ENCODE measurements at regions not wholly inside any gene's neighbourhood (a gene's known extent, or its start where the extent isn't known, plus 50 kb on each side); places are given as distances from the start of the nearest gene placed in this dataset.

DNA sequence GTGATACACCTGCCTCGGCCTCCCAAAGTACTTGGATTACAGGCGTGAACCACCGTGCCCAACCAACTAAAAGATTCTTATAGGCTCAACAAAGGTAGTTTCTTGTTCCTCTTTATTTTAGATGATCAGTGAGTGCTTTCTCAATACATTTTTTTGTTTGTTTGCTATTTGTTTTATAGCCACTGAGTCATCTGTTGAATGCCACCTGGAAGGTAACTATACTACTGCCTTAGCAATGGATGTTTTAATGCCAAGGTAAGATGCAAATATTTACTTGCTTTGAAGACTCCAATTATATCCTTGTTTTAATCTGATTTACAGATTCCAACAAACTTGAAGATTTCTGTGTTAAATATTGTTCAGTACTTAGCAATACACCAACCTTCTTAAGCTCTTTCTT lies 2807.4 kb upstream of the PCDH20 start:
- Mint-ChIP-seq H3K4me3 (no peak overlapping the region), H3K36me3 (no peaks in the 10 kb centered on the region), H3K27ac (no peak overlapping the region), H3K4me1 (ENCODE audit: low read depth) (no peaks in the 10 kb centered on the region), H3K27me3 (no peaks in the 10 kb centered on the region), H3K9me3 (ENCODE audit: low read depth) (peaks cover 8% of the 10 kb centered on the region)

DNA sequence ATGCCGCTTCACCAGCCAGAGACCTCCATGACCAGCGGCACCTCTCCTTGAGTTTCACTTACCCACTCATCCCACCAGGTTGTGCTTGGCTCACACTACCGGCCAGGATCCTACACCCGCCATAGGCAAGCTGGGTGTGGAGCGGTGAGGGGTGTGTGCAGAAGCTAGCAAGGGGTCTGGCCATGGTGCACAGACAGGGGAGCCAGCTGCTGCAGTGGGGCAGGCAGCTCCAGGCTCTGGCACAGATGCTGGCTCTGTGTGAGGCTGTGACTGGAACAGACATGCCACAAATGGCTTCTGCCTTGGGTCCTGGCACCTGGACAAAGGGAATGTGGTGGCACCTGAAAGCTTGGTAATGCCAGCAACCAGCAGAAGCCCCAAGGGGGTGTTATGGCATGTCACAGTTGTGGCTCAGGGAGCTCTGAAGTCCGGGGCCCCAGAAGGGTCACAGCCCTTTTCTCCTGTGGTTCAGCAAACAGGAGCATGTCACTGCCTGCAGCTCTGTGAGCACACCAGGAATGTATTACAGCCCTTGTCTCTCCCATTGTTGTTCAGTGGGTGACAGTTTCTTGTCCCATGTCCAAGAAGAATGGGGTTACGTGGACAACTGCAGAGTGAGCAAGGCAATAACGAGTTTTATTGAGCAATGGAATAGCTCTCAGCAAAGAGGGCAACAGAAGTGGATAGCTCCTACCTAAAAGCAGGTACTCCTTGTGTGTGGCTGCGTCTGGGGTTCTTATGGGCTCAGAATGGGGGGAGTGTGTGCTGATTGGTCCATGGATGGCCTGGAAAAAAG lies 2791.0 kb upstream of the PCDH20 start:
- H3K9me3 Mint-ChIP-seq (ENCODE audit: low read depth) = peaks cover 7% of the 10 kb centered on the region
- H3K36me3 Mint-ChIP-seq = no peaks in the 10 kb centered on the region
- no peaks in the 10 kb centered on the region for H3K4me1 Mint-ChIP-seq (ENCODE audit: low read depth)
- no peak overlapping the region for H3K4me3 Mint-ChIP-seq
- no peak overlapping the region for H3K27ac Mint-ChIP-seq
- H3K27me3 Mint-ChIP-seq = no peaks in the 10 kb centered on the region

DNA sequence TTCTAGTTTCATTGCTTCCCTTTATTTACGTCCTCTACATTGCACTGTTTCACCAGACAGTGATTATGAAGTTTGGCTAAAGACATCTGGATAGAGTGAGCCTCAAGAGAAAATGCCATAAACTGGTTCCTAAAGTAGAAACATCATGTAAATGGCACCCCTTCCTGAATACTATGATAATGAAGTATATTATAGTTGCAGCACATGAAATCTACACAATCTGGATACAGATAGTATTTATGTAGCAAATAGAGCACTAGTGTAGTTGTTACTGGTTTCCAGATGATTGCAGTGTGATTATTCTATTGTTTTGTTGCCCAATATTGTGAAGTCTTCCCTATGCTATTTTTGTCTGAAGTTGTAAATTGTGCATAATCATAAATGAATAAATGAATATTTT lies 2786.9 kb upstream of the PCDH20 start:
- no peaks in the 10 kb centered on the region for H3K4me1 Mint-ChIP-seq (ENCODE audit: low read depth)
- no peaks in the 10 kb centered on the region for H3K9me3 Mint-ChIP-seq (ENCODE audit: low read depth)
- H3K27me3 Mint-ChIP-seq = no peaks in the 10 kb centered on the region
- H3K27ac Mint-ChIP-seq = no peak overlapping the region
- H3K4me3 Mint-ChIP-seq = no peak overlapping the region
- no peaks in the 10 kb centered on the region for H3K36me3 Mint-ChIP-seq

DNA sequence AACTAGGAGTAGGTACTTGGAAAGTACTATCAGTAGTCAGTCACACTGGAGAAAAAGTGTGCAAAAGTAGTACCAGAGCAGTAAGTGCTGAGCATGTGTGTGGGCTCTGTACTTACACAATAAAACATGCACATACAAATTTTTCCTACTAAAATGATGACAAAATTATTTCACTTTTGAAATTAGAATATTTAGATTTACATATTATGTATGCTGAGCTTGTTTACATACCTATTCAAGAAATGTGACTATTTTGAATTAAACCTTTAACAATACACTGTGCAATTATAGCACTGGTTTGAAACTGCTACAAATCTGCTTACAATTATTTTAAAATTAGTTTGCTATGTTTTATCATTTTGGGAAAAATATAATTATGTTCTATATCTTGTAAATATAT lies 2781.6 kb upstream of the PCDH20 start:
- Mint-ChIP-seq H3K4me1 (ENCODE audit: low read depth) (no peaks in the 10 kb centered on the region), H3K27ac (no peak overlapping the region), H3K9me3 (ENCODE audit: low read depth) (no peaks in the 10 kb centered on the region), H3K36me3 (no peaks in the 10 kb centered on the region), H3K4me3 (no peak overlapping the region), H3K27me3 (no peaks in the 10 kb centered on the region)

DNA sequence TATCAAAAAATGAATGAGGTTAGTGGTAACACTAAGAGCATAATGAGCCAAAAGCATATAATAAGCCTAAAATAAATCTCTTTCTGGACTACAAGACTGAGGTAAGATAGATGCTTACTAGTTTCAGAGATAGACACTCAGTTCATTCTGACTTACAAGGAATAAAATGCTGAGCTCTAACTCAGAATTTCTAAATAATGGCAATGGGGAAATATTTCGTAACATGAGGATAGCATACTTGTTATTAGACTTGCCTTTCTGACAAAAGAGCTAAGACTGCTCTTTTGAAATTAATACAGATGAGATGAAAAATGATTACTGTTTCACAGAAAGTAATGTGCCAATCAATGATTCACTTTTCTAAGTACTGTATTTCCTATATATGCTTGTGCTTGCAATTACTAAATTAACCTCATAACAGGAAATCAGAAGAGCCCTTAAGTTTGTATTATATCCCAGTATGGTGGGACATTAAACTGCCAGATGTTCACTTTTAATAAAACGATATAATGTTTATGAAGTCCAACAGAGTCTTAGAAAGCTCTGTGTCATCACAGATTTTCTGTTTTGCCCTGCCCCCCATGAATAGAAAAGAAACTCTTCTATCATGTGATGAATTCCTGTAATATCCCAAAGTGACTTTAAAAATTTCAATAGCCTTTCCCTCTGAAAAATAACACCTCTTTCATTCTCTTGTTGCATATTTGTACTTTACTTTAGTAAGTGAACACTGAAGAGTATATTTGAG lies 2771.0 kb upstream of the PCDH20 start:
- Mint-ChIP-seq H3K4me1 (ENCODE audit: low read depth) (no peaks in the 10 kb centered on the region), H3K9me3 (ENCODE audit: low read depth) (peaks cover 5% of the 10 kb centered on the region), H3K4me3 (no peak overlapping the region), H3K27me3 (no peaks in the 10 kb centered on the region), H3K27ac (no peak overlapping the region), H3K36me3 (no peaks in the 10 kb centered on the region)

DNA sequence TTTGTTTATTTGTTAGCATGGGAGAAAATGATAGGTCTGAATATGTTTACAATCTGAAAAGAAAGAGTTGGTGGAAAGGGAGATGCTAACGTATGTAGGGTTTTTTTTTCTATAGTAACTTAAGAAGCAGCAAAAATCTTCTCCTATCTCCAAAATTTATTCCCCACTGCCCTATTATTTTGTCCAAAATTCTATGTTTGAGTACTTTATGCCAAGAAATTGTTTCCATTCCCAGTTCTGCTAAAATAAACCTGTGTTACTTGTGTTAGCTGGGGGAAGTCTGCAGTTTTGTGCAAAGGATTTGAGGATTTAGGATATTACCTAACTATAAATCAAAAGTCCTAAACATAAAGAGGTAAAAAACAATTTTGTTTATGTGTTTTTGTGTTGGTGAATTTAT lies 2770.4 kb upstream of the PCDH20 start:
- H3K27me3 Mint-ChIP-seq = no peaks in the 10 kb centered on the region
- H3K4me3 Mint-ChIP-seq = no peak overlapping the region
- H3K36me3 Mint-ChIP-seq = no peaks in the 10 kb centered on the region
- no peak overlapping the region for H3K27ac Mint-ChIP-seq
- H3K9me3 Mint-ChIP-seq (ENCODE audit: low read depth) = peaks cover 5% of the 10 kb centered on the region
- no peaks in the 10 kb centered on the region for H3K4me1 Mint-ChIP-seq (ENCODE audit: low read depth)

DNA sequence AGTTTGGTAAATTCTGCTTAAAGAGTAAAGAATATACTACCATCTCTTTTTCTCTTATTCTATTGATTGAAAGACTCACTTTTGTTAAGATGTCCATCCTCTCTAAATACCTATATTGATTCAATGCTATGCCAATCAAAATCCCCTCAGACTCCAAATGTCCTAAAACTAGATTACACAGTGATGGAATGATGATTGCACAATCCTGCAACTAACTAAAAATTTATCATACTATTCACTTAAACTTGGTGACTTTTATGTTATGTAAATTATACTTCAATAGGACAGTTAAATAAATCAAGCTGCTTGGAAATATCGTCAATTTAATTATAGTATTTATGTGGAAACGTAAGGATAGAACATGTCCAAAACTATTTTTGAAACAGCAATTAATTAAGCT lies 2765.1 kb upstream of the PCDH20 start:
- Mint-ChIP-seq H3K4me1 (ENCODE audit: low read depth) (no peaks in the 10 kb centered on the region), H3K36me3 (no peaks in the 10 kb centered on the region), H3K4me3 (no peak overlapping the region), H3K27ac (no peak overlapping the region), H3K27me3 (no peaks in the 10 kb centered on the region), H3K9me3 (ENCODE audit: low read depth) (peaks cover 7% of the 10 kb centered on the region)

DNA sequence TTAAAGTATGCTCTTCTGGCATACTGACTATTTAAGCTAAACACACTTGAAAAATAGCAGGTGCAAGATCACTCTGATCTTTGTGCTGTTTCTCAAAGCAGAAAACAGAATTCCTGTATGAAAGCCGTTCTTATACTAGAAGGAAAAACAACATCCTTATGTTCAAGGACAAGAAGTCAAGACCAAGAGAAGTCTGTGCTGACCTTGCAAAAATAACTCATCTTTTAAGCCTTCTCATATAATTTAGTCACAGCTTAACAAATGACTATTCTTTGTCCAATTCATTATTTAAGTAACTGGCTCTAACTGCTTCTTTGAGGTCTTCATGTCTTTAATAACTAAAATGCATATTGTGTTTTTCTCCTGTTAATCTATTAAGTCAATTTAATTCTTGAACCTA lies 2750.2 kb upstream of the PCDH20 start:
- Mint-ChIP-seq H3K27ac (no peak overlapping the region), H3K9me3 (ENCODE audit: low read depth) (peaks cover 16% of the 10 kb centered on the region), H3K4me3 (no peak overlapping the region), H3K27me3 (no peaks in the 10 kb centered on the region), H3K36me3 (no peaks in the 10 kb centered on the region), H3K4me1 (ENCODE audit: low read depth) (no peaks in the 10 kb centered on the region)

DNA sequence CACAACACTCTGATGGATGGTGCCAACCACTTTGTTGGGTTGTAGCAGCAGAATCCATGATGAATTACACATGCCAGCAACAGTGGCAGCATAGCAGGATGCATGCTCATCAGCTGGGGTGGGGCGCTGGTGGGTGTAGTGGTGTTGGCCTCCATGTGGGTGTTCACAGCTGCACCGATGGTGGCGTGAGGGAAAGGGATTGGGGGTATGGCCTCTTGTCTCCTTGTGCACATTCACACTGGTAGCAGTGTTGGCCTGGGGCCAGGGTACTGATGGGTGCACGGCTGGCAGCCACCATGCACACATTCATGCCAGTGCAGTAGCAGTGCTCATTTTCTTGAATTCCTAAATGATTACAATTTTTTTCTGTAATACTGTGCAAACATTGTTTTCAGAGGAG lies 2748.8 kb upstream of the PCDH20 start:
- H3K27me3 Mint-ChIP-seq = no peaks in the 10 kb centered on the region

DNA sequence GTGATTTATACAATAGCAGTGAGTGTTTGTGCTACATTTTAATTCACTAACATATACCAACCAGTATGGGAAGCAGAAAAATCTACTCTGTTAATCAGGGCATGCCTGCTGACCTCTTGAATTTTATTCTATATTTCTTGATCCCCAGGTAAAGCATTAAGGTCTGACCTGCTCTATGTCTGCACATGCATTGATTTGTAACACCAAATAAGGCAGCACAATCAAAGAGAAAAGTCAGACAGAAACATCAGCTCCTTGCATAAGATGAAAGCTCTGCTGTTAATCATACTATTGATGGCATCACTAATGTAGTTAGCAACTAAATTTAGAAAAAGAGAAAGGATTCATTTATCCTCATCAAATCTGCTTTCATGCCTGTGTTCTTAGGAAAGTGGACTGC lies 2744.8 kb upstream of the PCDH20 start:
- no peaks in the 10 kb centered on the region for H3K36me3 Mint-ChIP-seq
- H3K27ac Mint-ChIP-seq = no peak overlapping the region
- H3K4me3 Mint-ChIP-seq = no peak overlapping the region
- H3K4me1 Mint-ChIP-seq (ENCODE audit: low read depth) = no peaks in the 10 kb centered on the region
- no peaks in the 10 kb centered on the region for H3K27me3 Mint-ChIP-seq
- peaks cover 16% of the 10 kb centered on the region for H3K9me3 Mint-ChIP-seq (ENCODE audit: low read depth)

More for the DNA sequence above, 2748.8 kb upstream of the PCDH20 start:
- H3K36me3 Mint-ChIP-seq = no peaks in the 10 kb centered on the region
- H3K4me3 Mint-ChIP-seq = no peak overlapping the region
- no peaks in the 10 kb centered on the region for H3K4me1 Mint-ChIP-seq (ENCODE audit: low read depth)
- H3K9me3 Mint-ChIP-seq (ENCODE audit: low read depth) = peaks cover 15% of the 10 kb centered on the region
- no peak overlapping the region for H3K27ac Mint-ChIP-seq

DNA sequence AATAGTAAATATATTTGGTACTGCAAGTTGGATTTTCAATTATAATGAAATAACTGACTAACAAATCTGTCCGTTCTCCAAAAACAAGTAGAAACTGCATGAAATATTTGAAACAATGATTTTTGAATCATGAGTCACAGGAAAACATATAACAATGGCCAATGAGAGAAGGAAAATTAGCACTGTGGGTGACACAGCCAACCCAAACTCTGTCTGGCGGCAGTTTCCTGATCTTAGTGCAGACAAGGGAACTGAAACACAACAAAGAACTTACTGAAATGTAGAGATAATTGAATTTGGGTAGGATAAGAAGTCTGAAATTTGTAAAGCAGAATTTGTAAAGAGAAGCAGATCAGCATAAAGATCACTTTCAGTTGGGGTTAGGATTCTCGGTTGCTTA lies 2743.3 kb upstream of the PCDH20 start:
- H3K4me1 Mint-ChIP-seq (ENCODE audit: low read depth) = no peaks in the 10 kb centered on the region
- no peak overlapping the region for H3K27ac Mint-ChIP-seq
- no peaks in the 10 kb centered on the region for H3K27me3 Mint-ChIP-seq
- H3K36me3 Mint-ChIP-seq = no peaks in the 10 kb centered on the region
- no peak overlapping the region for H3K4me3 Mint-ChIP-seq
- peaks cover 16% of the 10 kb centered on the region for H3K9me3 Mint-ChIP-seq (ENCODE audit: low read depth)

DNA sequence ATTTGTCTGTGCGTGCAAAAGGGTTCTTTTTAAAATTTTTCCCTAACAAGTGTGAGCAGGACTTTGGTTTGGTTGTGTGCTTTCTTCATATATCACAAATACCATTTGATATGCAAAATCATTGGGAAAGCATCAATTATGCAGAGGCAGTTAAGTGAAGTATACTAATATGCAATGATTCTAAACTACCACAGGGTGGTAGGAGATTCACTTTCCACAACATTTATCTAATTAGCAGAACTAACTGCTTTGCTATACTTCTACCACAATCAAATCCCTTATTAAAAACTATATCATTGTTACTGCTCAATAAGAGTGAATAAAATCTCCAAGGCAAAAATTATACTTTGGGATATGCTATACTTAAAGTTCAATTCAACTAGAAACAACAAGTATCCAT lies 2738.9 kb upstream of the PCDH20 start:
- no peak overlapping the region for H3K27ac Mint-ChIP-seq
- H3K9me3 Mint-ChIP-seq (ENCODE audit: low read depth) = peaks cover 12% of the 10 kb centered on the region
- no peaks in the 10 kb centered on the region for H3K27me3 Mint-ChIP-seq
- peaks cover 2% of the 10 kb centered on the region for H3K36me3 Mint-ChIP-seq
- H3K4me3 Mint-ChIP-seq = no peak overlapping the region
- no peaks in the 10 kb centered on the region for H3K4me1 Mint-ChIP-seq (ENCODE audit: low read depth)

DNA sequence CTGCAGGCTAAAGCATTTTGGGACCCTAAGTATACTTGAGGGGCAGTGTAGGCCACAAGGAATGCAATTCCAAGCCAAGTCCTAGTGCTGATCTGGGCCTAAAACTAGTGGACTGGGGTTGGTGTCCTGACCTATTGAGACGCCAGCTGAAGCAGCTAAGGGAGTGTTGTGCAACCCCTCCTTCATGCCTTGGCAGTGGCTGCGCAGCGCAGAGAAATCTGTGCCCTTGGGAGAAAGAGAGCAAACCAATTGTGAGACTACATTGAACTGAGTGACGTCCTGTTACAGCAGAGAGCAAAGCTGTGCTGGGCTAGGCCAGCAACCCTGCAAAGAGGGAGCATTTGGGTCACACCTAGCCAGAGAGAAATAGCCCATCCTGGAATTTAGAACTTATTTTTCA lies 2715.0 kb upstream of the PCDH20 start:
- H3K4me3 Mint-ChIP-seq = no peak overlapping the region
- no peak overlapping the region for H3K27ac Mint-ChIP-seq
- H3K4me1 Mint-ChIP-seq (ENCODE audit: low read depth) = no peaks in the 10 kb centered on the region
- peaks cover 11% of the 10 kb centered on the region for H3K9me3 Mint-ChIP-seq (ENCODE audit: low read depth)
- no peaks in the 10 kb centered on the region for H3K27me3 Mint-ChIP-seq
- H3K36me3 Mint-ChIP-seq = no peaks in the 10 kb centered on the region

DNA sequence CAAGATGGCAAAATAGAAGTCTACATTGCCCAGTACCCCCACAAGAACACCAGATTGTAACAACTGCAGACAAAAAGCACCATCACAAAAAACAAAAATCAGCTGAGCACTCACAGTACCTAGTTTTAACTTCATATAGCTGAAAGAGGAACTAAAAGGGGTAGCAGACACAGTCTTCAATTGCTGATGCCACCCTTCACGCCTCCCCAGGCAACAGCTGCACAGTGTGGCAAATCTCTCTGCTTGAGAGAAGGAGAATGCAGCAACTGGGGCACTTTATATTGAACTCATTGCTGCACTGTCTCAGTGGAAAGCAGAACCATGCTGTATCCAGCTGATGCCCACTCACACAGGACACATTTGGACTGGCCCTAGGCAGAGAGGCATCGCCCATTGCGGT lies 2714.5 kb upstream of the PCDH20 start:
- Mint-ChIP-seq H3K4me1 (ENCODE audit: low read depth) (no peaks in the 10 kb centered on the region), H3K27ac (no peak overlapping the region), H3K36me3 (no peaks in the 10 kb centered on the region)

DNA sequence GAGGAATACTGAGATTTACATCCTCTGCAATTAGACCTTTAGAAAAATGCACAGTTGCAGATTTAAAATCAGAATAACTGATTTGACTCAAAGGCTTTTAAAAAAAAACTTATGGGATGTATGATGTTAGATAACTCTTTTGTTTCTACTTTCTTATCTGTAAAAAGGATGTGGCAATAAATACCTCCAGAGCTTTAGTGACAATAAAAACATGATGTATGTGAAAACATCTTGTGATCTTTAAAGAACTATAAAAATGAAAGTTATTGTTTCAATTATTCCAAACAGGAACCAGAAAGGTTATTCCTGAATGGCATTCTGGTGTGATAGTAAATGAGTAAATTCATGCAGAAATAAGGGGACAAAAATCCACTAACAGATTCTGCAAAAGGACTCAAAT lies 2712.2 kb upstream of the PCDH20 start:
- Mint-ChIP-seq H3K4me3 (no peak overlapping the region), H3K27ac (no peak overlapping the region), H3K9me3 (ENCODE audit: low read depth) (peaks cover 1% of the 10 kb centered on the region), H3K36me3 (no peaks in the 10 kb centered on the region), H3K4me1 (ENCODE audit: low read depth) (no peaks in the 10 kb centered on the region), H3K27me3 (no peaks in the 10 kb centered on the region)

More for the DNA sequence above, 2714.5 kb upstream of the PCDH20 start:
- H3K9me3 Mint-ChIP-seq (ENCODE audit: low read depth) = peaks cover 11% of the 10 kb centered on the region
- H3K27me3 Mint-ChIP-seq = no peaks in the 10 kb centered on the region
- no peak overlapping the region for H3K4me3 Mint-ChIP-seq

DNA sequence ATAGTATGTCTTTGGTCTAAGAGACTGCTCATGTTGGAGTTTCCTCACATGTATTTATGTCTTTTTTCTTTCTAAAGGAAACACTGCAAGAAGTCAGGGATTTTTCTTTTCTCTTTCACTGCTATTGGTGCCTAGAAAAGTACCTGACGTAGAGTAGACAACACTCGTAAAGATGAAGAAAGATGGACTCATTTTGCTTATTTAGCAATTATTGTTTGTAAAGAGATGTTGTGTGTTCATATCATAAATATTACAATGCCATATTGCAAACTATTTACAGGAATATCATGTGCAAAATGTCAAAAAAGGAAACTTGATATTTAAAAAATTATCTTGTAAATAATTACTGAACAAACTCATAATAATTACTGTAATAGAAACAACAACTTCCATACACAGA lies 2711.5 kb upstream of the PCDH20 start:
- H3K4me1 Mint-ChIP-seq (ENCODE audit: low read depth) = no peaks in the 10 kb centered on the region
- H3K27ac Mint-ChIP-seq = no peak overlapping the region
- H3K9me3 Mint-ChIP-seq (ENCODE audit: low read depth) = no peaks in the 10 kb centered on the region
- H3K4me3 Mint-ChIP-seq = no peak overlapping the region
- no peaks in the 10 kb centered on the region for H3K27me3 Mint-ChIP-seq
- no peaks in the 10 kb centered on the region for H3K36me3 Mint-ChIP-seq
